Activated CD4-positive, alpha-beta T cell treated with anti-CD3 and anti-CD28 coated beads, Interleukin-10, Interleukin-2, amounts not matched to agents 100 ng/mL and 50 ng/mL, durations not matched to agents 16 hours and 8 hours (primary cell): ENCODE measurements at regions not wholly inside any gene's neighbourhood (a gene's known extent, or its start where the extent isn't known, plus 50 kb on each side); places are given as distances from the start of the nearest gene placed in this dataset.

Source experiments
- DNase-seq: peaks from one replicate; pipeline ENCODE4 v3.0.0-alpha.2; 2020

- no peak for DNase-seq
These were observed 573.8 kb upstream of the EEF2KMT start for GRCh38 chr16:5671421-5671820.

GRCh38 chr16:5670198-5670597 is 572.6 kb upstream of the EEF2KMT start:
- DNase-seq: no peak

- no peak for DNase-seq
These were observed 571.0 kb upstream of the EEF2KMT start for GRCh38 chr16:5668553-5668952.

- no peak for DNase-seq
These were observed 568.2 kb upstream of the EEF2KMT start for GRCh38 chr16:5665834-5666233.

- no peak for DNase-seq
These were observed 556.2 kb upstream of the EEF2KMT start for GRCh38 chr16:5653789-5654188.

- no peak for DNase-seq
These were observed 555.4 kb upstream of the EEF2KMT start for GRCh38 chr16:5653041-5653440.

- DNase-seq: no peak
These were observed 552.5 kb upstream of the EEF2KMT start for GRCh38 chr16:5649762-5650743.

GRCh38 chr16:5647051-5647450 is 549.5 kb upstream of the EEF2KMT start:
- DNase-seq: no peak

- no peak for DNase-seq
These were observed 546.4 kb upstream of the EEF2KMT start for GRCh38 chr16:5643855-5644531.

- no peak for DNase-seq
These were observed 544.8 kb upstream of the EEF2KMT start for GRCh38 chr16:5642436-5642835.

GRCh38 chr16:5642011-5642410 is 544.4 kb upstream of the EEF2KMT start:
- DNase-seq: no peak

GRCh38 chr16:5640883-5641282 is 543.3 kb upstream of the EEF2KMT start:
- DNase-seq: no peak

GRCh38 chr16:5639531-5639930 is 541.9 kb upstream of the EEF2KMT start:
- no peak for DNase-seq

- DNase-seq: no peak
These were observed 537.7 kb upstream of the EEF2KMT start for GRCh38 chr16:5635331-5635730.

- no peak for DNase-seq
These were observed 537.1 kb upstream of the EEF2KMT start for GRCh38 chr16:5634666-5635180.

- peak; percentile 18 for DNase-seq
These were observed 536.3 kb upstream of the EEF2KMT start for GRCh38 chr16:5633845-5634440.

- DNase-seq: no peak
These were observed 524.8 kb upstream of the EEF2KMT start for GRCh38 chr16:5622234-5622884.

- DNase-seq: no peak
These were observed 524.2 kb upstream of the EEF2KMT start for GRCh38 chr16:5621826-5622225.

GRCh38 chr16:5619304-5619703 is 521.7 kb upstream of the EEF2KMT start:
- no peak for DNase-seq

GRCh38 chr16:5616841-5617240 is 519.2 kb upstream of the EEF2KMT start:
- no peak for DNase-seq

GRCh38 chr16:5615868-5616642 is 518.5 kb upstream of the EEF2KMT start:
- DNase-seq: peak; percentile 60

- DNase-seq: no peak
These were observed 509.6 kb upstream of the EEF2KMT start for GRCh38 chr16:5607169-5607568.
